ENCODE measurements at regions not wholly inside any gene's neighbourhood (a gene's known extent, or its start where the extent isn't known, plus 50 kb on each side); places are given as distances from the start of the nearest gene placed in this dataset.

DNA sequence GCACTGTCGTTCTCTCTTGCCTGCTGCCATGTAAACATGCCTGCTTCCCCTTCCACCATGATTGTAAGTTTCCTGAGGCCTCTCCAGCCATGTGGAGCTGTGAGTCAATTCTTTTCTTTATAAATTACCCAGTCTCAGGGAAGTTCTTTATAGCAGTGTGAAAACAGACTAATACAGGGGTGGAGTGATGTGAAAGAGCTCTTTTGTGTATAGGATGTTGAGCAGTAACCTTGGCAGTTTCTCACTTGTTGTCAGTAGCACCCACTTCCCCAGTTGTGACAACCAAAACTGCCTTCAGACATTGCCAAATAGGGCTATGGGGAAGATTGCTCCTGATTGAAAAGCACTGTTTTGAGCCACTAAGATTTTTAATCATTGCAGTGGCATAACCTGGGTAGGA is 552.2 kb upstream of the ZNF462 start:
- Histone ChIP-seq H3K4me3 (no peak overlapping the region), H3K9me3 (no peaks in the 10 kb centered on the region), H3K4me1 (no peaks in the 10 kb centered on the region), H3K27ac (no peak overlapping the region), H3K27me3 (no peaks in the 10 kb centered on the region), H3K36me3 (no peaks in the 10 kb centered on the region)
- DNase-seq (no peak), ATAC-seq (no peak), FAIRE-seq (no peak)
- TF ChIP-seq, protein P1, sequence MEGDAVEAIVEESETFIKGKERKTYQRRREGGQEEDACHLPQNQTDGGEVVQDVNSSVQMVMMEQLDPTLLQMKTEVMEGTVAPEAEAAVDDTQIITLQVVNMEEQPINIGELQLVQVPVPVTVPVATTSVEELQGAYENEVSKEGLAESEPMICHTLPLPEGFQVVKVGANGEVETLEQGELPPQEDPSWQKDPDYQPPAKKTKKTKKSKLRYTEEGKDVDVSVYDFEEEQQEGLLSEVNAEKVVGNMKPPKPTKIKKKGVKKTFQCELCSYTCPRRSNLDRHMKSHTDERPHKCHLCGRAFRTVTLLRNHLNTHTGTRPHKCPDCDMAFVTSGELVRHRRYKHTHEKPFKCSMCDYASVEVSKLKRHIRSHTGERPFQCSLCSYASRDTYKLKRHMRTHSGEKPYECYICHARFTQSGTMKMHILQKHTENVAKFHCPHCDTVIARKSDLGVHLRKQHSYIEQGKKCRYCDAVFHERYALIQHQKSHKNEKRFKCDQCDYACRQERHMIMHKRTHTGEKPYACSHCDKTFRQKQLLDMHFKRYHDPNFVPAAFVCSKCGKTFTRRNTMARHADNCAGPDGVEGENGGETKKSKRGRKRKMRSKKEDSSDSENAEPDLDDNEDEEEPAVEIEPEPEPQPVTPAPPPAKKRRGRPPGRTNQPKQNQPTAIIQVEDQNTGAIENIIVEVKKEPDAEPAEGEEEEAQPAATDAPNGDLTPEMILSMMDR (IDR thresholded peaks at IDR 0.05), result no peak
- intact Hi-C loops (cut with DNase I), result no loop called here
- 30 to 54% methylated on average over 1 of the region's 1 CpG for WGBS, 2 donors

DNA sequence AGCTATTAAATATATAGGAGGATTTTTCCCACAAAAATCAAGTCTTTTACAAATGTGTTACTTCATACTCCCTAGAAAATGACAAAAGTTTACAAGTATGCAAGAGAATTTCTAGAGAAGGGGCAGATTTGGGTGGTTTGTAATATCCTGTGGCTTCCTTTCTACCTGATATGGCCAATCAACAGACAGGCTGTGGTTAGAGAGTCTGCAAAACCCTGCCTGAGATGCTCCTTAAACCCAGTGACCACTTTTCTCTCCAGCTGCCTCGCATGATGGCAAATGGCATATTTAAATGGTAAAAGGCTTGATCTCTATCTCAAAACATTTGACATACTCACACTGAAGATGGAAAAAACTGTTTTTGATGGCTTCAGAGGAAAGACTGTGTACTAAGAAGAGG is 550.1 kb upstream of the ZNF462 start:
- H3K27ac ChIP-seq, result no peak overlapping the region
- DNase-seq (no peak), ATAC-seq (no peak), FAIRE-seq (no peak)
- TF ChIP-seq, protein P1 (IDR thresholded peaks at IDR 0.05), result no peak
- H3K9me3 ChIP-seq, result no peaks in the 10 kb centered on the region
- no peak overlapping the region for H3K4me3 ChIP-seq
- H3K27me3 ChIP-seq, result no peaks in the 10 kb centered on the region
- H3K36me3 ChIP-seq, result no peaks in the 10 kb centered on the region
- intact Hi-C loops (cut with DNase I), result no loop called here
- no peaks in the 10 kb centered on the region for H3K4me1 ChIP-seq
- 76 to 83% methylated on average over 1 of the region's 1 CpG for WGBS, 2 donors

DNA sequence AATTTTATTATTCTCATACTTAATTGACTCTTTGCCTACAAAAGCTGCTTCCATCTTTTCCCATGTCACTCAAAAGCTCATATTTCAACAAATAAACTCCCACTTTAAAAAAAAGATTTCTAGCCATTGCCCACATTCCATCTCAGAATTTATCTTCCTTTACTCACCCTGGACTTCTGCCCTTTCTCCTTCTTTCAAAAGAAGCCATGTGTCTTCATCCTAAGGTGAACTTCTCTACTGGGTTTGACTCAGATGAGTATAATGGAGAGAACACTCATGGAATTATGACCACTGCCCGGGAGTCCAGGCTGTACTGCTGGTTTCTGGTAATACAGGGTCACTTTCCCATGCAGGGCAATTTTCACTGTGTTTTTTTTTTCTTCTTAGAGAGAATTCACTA is 548.5 kb upstream of the ZNF462 start:
- no peak for DNase-seq
- TF ChIP-seq, protein P1 (IDR thresholded peaks at IDR 0.05), result no peak
- Histone ChIP-seq H3K36me3 (no peaks in the 10 kb centered on the region), H3K9me3 (no peaks in the 10 kb centered on the region), H3K27ac (no peak overlapping the region), H3K4me1 (no peaks in the 10 kb centered on the region), H3K4me3 (no peak overlapping the region), H3K27me3 (no peaks in the 10 kb centered on the region)
- ATAC-seq, result no peak
- WGBS, 2 donors, result 58 to 70% methylated on average over 1 of the region's 1 CpG
- intact Hi-C loops (cut with DNase I), result no loop called here
- no peak for FAIRE-seq

DNA sequence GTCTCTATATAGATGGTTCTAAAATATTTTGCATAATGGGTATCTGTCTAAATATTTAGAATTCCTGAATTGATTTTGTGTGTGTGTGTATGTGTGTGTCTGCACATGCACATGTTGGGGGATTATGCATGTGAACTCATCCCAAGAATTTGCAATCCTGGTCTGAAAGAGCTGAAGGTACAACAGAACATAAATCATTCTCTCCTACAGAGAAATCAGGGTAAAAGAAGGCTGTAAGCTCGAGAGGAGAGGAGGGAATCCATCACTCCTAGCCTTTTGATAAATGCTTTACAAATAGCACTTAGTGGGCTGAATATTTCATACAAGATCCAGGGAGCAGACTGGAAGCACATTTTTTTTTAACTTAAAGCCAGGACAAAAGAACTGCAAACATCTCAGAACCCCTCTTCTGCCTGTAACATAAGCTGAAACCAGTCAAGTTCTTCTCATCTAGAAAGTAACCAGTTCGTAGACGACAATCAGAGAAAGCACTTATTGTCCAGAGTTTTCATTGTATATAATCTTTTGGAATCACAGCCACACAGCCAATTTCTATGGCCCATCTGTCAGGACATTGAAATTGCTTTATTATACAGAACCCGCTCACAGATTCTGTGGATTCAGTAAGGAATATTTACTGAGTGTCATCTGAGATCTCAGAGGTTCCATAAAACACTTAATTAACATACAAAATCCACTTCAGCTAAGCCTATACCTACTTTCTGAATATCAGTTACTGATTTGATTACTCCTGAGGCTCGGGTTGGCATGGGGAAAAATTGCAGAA is 541.4 kb upstream of the ZNF462 start:
- H3K27me3 ChIP-seq, result no peaks in the 10 kb centered on the region
- H3K27ac ChIP-seq, result no peak overlapping the region
- no peaks in the 10 kb centered on the region for H3K9me3 ChIP-seq
- ATAC-seq, result no peak
- no peak overlapping the region for H3K4me3 ChIP-seq
- no peaks in the 10 kb centered on the region for H3K36me3 ChIP-seq
- intact Hi-C loops (cut with DNase I), result no loop called here
- WGBS, 2 donors, result 33 to 37% methylated on average over 5 of the region's 5 CpGs
- TF ChIP-seq, protein P1 (IDR thresholded peaks at IDR 0.05), result no peak
- no peaks in the 10 kb centered on the region for H3K4me1 ChIP-seq
- no peak for FAIRE-seq
- DNase-seq, result no peak

DNA sequence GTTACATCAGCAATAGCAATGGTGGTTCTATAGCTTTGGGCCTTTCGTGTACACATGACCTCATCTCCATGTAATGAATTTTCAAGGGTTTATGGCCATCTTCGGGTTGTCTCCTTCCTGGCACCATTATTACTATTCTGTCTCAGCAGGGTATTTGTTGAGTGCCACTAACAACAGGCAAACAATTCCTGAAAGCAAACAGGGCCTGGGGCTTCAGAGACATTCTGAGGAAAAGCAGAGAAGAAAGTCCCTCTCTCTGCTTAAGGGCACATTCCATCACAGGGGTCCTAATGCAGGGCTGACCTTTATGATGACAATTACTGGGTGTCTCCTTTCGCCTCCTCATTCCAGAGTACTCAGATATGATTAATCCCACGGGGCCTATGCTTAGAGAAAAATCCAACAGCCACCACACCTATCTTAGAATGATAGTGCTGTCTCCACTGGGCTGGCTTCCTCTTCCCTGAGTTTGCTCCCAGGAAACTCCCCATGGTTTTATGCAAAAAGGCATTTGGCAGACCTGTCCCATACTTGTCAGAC is 540.2 kb upstream of the ZNF462 start:
- no peak for FAIRE-seq
- no peaks in the 10 kb centered on the region for H3K9me3 ChIP-seq
- 48% methylated on average over 4 of the region's 4 CpGs for WGBS, 2 donors
- no peaks in the 10 kb centered on the region for H3K36me3 ChIP-seq
- H3K4me3 ChIP-seq, result no peak overlapping the region
- ATAC-seq, result no peak
- no peaks in the 10 kb centered on the region for H3K4me1 ChIP-seq
- intact Hi-C loops (cut with DNase I), result no loop called here
- TF ChIP-seq, protein P1 (IDR thresholded peaks at IDR 0.05), result no peak
- H3K27me3 ChIP-seq, result no peaks in the 10 kb centered on the region
- no peak for DNase-seq
- no peak overlapping the region for H3K27ac ChIP-seq
